HG03064 (cell line): ENCODE measurements at regions not wholly inside any gene's neighbourhood (a gene's known extent, or its start where the extent isn't known, plus 50 kb on each side); places are given as distances from the start of the nearest gene placed in this dataset.

Experiments used
- ATAC-seq: cut with Tn5 transposase; IDR thresholded peaks from one replicate; pipeline ENCODE4 v1.9.1; 2021; ENCODE audit warnings: low read depth; ENCODE audit not compliant: unreplicated experiment

DNA sequence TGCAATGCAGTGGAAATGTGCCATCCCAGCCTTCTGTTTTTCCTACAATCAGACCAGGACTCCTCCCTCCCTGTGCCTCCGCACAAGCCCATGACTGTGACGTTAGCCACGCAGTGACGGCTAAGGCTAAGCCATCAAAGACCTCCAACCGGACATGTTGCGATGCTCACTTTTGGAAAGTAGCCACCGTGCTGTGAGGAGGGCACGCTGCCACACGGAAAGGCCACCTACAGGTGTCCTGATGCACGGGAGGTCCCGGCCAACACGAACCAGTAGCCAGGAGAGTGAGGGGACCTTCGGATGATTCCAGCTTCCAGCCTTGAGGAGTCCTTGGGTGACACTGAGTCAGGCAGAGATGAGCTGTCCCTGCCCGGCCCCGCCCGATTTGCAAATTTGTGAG, 53.9 kb downstream of the FOXL1 start:
- no peak for ATAC-seq

GRCh38 chr16:86632944-86633343, 54.6 kb downstream of the FOXL1 start:
- no peak for ATAC-seq

- no peak for ATAC-seq
These were observed 55.9 kb downstream of the FOXL1 start for GRCh38 chr16:86634292-86634691.

DNA sequence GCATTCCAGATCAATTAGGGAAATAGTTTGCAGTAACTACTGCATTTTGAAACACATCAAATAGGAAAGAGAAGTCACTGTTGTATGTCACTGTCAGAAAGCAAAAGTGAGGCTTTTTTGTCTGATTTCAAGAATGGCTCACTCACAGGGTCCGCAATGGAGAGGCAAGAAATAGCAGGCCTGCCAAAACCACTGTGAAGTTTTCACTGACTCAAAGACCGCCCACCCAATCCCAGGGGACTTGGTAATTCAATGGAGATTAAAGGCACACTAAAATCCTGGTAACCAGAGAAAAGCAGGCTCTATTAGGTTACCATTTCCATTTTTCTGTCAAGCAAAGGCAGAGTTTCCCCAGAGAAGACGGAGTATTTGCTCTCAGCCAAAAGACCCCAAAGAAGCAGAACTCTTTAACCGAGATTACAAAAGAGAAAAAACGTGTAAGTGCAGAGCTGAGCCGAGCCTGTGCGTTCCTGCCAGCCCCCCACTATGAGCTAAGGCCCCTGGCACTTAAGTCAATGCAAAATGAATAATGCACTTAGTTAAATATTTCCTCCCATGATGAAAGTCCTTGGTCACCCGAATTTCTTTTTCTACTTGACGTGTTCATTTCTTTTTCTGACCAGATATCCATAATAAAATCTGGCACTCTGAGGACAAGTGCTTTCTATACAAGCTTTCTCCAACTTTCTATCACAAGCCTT, 57.0 kb downstream of the FOXL1 start:
- ATAC-seq = no peak

GRCh38 chr16:86635926-86636325, 57.6 kb downstream of the FOXL1 start:
- ATAC-seq = no peak

DNA sequence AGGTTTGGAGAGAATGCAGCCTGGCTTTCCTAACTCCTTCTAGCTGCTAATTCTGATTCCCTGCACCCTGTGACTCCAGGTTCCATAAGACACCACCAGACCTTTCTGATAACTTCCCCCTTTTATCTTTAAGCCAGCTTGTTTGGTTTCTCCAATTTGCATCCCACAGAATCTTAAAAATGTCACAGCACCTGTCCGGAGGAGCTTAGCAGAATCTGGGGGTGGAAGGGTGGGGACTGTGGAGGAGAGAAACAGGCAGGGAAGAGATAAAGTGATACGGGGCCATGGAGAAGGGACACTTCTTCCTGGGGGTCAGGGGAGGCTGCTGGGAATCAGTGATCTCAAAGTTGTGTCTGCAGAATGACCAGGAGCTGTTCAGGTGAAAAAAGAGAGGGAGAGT, 59.4 kb downstream of the FOXL1 start:
- no peak for ATAC-seq

DNA sequence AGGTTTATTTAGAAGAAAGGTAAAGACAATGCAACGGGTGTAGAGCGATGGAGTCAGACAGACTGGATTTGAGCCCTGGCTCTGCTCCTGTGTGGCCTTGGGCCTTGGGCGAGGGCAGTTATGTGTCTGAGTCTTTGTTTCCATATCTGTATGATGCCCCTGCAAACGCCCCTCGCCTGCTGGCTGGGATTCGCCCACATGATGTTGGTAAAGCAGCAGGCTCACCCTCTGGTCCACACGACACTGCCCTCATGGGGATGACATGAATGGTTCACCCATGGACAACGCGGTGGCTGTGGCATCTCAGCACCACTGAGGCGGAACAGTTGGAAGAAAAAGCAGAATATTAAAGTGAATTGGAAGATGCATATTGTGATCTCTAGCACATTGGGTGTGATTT, 60.3 kb downstream of the FOXL1 start:
- no peak for ATAC-seq

DNA sequence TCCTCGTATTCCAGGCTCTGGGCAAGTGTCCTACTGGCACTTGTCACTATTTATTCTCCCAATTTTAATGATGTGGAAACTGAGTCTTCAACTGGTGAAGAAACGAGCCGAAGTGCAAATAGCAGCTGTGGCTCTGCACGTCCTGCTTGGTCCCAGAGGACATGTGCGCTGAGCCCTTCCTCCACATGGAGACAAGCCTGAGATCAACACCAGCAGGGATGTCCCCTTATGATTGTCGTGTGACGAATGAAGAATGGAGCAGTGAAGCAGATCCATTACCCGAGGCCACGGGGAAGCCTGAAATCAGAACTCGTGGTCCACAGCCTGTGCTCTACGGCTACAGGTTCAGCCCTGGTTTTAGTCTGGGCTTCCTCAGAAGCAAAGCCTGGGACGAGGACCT, 61.0 kb downstream of the FOXL1 start:
- ATAC-seq = no peak

DNA sequence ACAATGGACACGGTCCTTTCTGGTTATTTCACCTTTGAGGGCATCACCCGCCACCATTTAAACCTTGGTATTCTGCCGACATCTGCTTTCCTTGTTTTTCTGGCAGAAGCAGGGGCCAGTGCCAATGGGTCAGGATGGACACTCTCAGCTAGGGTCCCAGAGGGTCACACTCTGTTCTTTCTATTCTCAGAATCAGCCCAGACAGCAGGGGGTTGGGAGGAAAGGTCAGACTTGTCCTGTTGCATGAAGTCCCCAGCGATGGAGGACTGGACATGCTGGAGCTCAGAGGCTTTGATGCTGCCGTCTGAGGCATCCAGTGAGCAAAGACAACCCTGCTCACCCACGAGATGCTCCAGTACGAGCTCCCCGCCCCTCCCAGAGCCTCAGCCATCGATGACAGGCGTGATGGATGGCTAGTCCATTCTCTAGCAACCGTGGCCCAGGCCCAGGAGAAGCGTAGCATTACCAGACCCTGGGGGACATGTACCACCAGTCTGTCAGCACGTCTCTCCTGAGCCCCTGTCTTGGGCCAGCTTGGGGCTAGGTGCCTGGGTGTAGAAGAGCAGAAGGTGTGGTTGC, 62.0 kb downstream of the FOXL1 start:
- no peak for ATAC-seq

GRCh38 chr16:86642087-86642486, 63.7 kb downstream of the FOXL1 start:
- ATAC-seq = no peak

- no peak for ATAC-seq
These were observed 65.3 kb downstream of the FOXL1 start for GRCh38 chr16:86643671-86644070.

DNA sequence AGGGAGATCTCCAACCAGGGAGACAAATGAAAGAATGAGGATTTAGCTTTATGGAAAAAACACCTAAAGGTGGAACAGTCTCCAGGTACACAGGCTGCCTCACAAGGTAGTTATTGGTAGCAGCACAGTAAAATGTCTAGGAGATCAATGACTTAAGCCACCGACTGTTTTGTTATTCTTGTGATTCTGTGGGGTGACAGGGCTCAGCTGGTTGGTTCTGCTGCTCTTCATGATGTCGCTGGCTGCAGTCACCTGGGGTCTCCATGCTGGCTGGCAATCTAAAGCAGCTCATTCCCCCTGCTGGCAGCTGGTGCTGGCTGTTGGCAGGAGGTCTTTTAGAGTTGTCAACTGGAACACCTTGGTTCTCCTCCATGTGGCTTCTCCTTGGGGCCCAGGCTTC, 69.2 kb downstream of the FOXL1 start:
- no peak for ATAC-seq

GRCh38 chr16:86649875-86650274, 71.5 kb downstream of the FOXL1 start:
- no peak for ATAC-seq

- no peak for ATAC-seq
These were observed 72.8 kb downstream of the FOXL1 start for GRCh38 chr16:86651013-86651627.

DNA sequence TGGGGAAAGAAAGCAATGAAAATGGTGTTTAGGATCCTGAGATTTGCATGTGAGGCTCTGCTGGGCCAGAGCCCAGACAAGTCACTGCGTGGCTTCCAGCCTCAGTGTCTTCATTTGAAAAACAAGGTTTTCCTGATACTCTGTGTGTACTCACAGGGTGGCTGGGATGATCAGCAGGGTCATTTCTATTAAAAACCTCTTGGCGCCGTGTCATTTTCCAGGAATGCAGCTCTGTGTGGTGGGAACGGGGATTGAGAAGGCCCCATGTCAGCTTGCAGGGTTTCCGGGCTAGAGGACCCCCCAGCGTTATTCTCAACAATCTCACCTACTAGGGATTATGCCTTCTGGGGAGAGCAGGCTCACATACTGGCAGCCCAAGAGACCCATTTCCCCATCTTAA, 73.5 kb downstream of the FOXL1 start:
- no peak for ATAC-seq

GRCh38 chr16:86653285-86654006, 75.1 kb downstream of the FOXL1 start:
- ATAC-seq = no peak

- ATAC-seq = no peak
These were observed 79.6 kb downstream of the FOXL1 start for GRCh38 chr16:86657972-86658371.

- no peak for ATAC-seq
These were observed 82.3 kb downstream of the FOXL1 start for GRCh38 chr16:86660623-86661022.

- ATAC-seq = no peak
These were observed 83.4 kb downstream of the FOXL1 start for GRCh38 chr16:86661706-86662105.

GRCh38 chr16:86662195-86662594, 83.8 kb downstream of the FOXL1 start:
- ATAC-seq = no peak

DNA sequence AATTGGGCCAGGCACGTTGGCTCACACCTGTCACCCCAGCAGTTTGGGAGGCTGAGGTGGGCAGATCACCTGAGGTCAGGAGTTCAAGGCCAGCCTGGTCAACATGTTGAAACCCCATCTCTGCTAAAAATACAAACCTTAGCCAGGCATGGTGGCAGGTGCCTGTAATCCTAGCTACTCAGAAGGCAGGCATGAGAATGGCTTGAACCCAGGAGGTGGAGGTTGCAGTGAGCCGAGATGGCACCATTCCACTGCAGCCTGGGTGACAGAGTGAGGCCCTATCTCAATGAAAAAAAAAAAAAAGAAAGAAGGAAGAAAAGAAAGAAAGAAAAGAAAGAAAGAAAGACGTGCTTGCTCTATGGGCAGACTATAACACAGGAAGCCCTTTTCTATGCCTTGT, 84.4 kb downstream of the FOXL1 start:
- ATAC-seq = no peak
